Neural progenitor cell (in vitro differentiated cells): ENCODE measurements at regions not wholly inside any gene's neighbourhood (a gene's known extent, or its start where the extent isn't known, plus 50 kb on each side); places are given as distances from the start of the nearest gene placed in this dataset.

ENCODE experiments used
- CTCF ChIP-seq: fragments of 200-600 bp; sonication (generic); IDR thresholded peaks from 2 replicates; pipeline ENCODE4 v1.5.1; 2017; ENCODE audit warnings: antibody characterized with exemption, mild to moderate bottlenecking
- EZH2 ChIP-seq: fragments of 200-600 bp; sonication (generic); IDR thresholded peaks from 2 replicates; pipeline ENCODE4 v1.6.1; 2017; ENCODE audit warnings: antibody characterized with exemption, mild to moderate bottlenecking, moderate library complexity
- EZH2phosphoT487 ChIP-seq: fragments of 200-600 bp; sonication (generic); IDR thresholded peaks from 2 replicates; pipeline ENCODE4 v1.6.1; 2017; ENCODE audit warnings: antibody characterized with exemption

GRCh38 chr1:68329096-68329835, 96.9 kb upstream of the WLS start:
- TF ChIP-seq CTCF (no peak), EZH2phosphoT487 (no peak), EZH2 (no peak)
